VCaP (cell line): ENCODE measurements at regions not wholly inside any gene's neighbourhood (a gene's known extent, or its start where the extent isn't known, plus 50 kb on each side); places are given as distances from the start of the nearest gene placed in this dataset.

Experiments used
- H3K27ac ChIP-seq: fragments of 450-650 bp; 2 replicates; pipeline ENCODE4 v1.5.1; 2017
- CTCF ChIP-seq: fragments of 450-650 bp; conservative IDR thresholded peaks from 2 replicates; pipeline ENCODE4 v1.5.1; 2017; ENCODE audit warnings: mild to moderate bottlenecking, moderate library complexity

- no peak for TF ChIP-seq CTCF
- H3K27ac ChIP-seq, result peak overlapping the region; percentile 53
These were observed 453.5 kb upstream of the JARID2 start for GRCh38 chr6:14792118-14792955.

GRCh38 chr6:14795451-14795850, 450.4 kb upstream of the JARID2 start:
- TF ChIP-seq CTCF, result no peak
- H3K27ac ChIP-seq, result no peak overlapping the region

- H3K27ac ChIP-seq, result no peak overlapping the region
- TF ChIP-seq CTCF, result no peak
These were observed 448.7 kb upstream of the JARID2 start for GRCh38 chr6:14796974-14797762.

GRCh38 chr6:14797875-14798593, 447.8 kb upstream of the JARID2 start:
- no peak for TF ChIP-seq CTCF
- H3K27ac ChIP-seq, result no peak overlapping the region

- no peak for TF ChIP-seq CTCF
- H3K27ac ChIP-seq, result no peak overlapping the region
These were observed 447.3 kb upstream of the JARID2 start for GRCh38 chr6:14798594-14798982.

DNA sequence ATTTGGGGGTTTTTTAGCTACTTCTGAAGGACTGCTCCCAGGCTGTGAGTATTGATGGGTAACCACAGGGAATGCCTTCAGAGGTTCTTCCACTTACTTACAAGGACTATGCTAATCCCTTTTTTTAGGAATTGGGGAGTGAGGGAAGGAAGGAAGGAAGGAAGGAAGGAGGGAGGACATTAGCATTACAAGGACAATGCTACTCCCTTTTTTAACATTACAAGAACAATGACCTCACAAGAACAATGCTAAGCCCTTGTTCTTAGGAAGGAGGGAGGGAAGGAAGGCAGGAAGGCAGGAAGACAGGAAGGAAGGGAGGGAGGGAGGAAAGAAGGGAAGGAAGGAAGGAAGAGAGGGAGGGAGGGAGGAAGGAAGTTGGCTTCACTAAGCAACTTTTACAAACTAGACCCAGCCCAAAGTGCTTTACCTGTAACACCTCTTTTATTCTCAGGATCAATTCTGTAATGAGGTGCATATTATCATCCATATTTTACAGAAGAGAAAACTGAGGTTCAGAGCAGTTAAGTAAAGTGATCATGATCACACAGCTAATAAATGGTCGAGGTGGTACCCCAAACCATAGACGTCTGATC, 446.8 kb upstream of the JARID2 start:
- TF ChIP-seq CTCF, result no peak
- H3K27ac ChIP-seq, result no peak overlapping the region

- no peak for TF ChIP-seq CTCF
- H3K27ac ChIP-seq, result no peak overlapping the region
These were observed 445.9 kb upstream of the JARID2 start for GRCh38 chr6:14799928-14800327.
